Dendritic cell treated with granulocyte-macrophage colony-stimulating factor and Interleukin-4, amounts not matched to agents 40 ng/mL and 50 ng/mL, for 4 days (primary cell): ENCODE measurements at regions not wholly inside any gene's neighbourhood (a gene's known extent, or its start where the extent isn't known, plus 50 kb on each side); places are given as distances from the start of the nearest gene placed in this dataset.

Experiments
- H3K27ac Mint-ChIP-seq: one replicate; pipeline ENCODE4 v1.8.0; 2022; ENCODE audit warnings: mild to moderate bottlenecking, mixed read lengths
- H3K27me3 Mint-ChIP-seq: one replicate; pipeline ENCODE4 v1.8.0; 2022; ENCODE audit warnings: mild to moderate bottlenecking, mixed read lengths
- H3K36me3 Mint-ChIP-seq: one replicate; pipeline ENCODE4 v1.8.0; 2022; ENCODE audit warnings: low read depth, mixed read lengths
- H3K4me1 Mint-ChIP-seq: one replicate; pipeline ENCODE4 v1.8.0; 2022; ENCODE audit warnings: low read depth, mixed read lengths
- H3K4me3 Mint-ChIP-seq: one replicate; pipeline ENCODE4 v1.8.0; 2022; ENCODE audit warnings: mild to moderate bottlenecking, moderate library complexity, mixed read lengths
- H3K9me3 Mint-ChIP-seq: one replicate; pipeline ENCODE4 v1.8.0; 2022; ENCODE audit warnings: mixed read lengths
- intact Hi-C: fragments of 100-400 bp; cut with micrococcal nuclease; formaldehyde crosslinking; loops from one replicate; pipeline ENCODE4 v1.15.0; 2022

DNA sequence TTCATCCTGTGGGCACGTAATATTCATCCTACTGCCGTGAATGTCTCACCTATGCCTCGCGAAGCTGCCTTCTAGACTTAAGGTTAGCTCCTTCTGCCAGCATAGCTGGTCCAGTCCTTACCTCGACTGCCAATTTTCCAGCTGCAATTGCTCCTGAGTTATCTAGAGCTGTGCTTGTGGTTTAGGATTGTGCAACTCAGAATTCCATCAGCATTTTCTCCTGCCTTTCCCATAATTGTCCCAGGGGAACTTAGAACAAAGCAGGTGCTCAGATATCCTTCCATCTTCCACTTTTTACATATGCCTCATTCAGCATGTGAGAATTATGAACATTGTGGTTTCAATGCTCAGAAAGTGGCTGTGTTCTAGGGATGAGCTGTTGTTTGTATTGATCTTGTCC, 131.4 kb upstream of the ADGRL3 start:
- Mint-ChIP-seq H3K27ac (no peak overlapping the region), H3K27me3 (no peaks in the 10 kb centered on the region), H3K4me3 (no peak overlapping the region), H3K36me3 (no peaks in the 10 kb centered on the region), H3K4me1 (no peaks in the 10 kb centered on the region), H3K9me3 (peaks cover 16% of the 10 kb centered on the region)
- intact Hi-C loops, result no loop called here

DNA sequence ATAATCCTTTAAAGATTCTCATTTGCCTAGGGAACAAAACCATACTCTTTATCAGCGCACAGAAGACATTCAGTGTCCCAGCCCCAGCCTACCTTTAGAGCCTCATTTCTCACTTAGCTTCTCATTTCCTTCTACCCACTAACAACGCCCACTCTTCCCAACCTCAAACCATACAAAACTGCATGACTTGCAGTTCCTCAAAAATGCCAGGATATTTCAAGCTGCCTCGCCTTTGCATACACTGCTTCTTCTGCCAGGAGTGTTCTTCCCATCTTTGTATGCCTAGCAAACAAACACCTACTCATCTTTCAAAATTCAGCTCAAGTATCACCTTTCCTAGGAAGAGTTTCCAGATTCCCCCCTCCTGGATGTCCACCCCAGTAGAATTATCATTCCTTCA, 129.9 kb upstream of the ADGRL3 start:
- no peaks in the 10 kb centered on the region for H3K36me3 Mint-ChIP-seq
- intact Hi-C loops, result no loop called here
- H3K27me3 Mint-ChIP-seq, result no peaks in the 10 kb centered on the region
- no peak overlapping the region for H3K4me3 Mint-ChIP-seq
- H3K27ac Mint-ChIP-seq, result no peak overlapping the region
- H3K9me3 Mint-ChIP-seq, result peaks cover 16% of the 10 kb centered on the region
- no peaks in the 10 kb centered on the region for H3K4me1 Mint-ChIP-seq

DNA sequence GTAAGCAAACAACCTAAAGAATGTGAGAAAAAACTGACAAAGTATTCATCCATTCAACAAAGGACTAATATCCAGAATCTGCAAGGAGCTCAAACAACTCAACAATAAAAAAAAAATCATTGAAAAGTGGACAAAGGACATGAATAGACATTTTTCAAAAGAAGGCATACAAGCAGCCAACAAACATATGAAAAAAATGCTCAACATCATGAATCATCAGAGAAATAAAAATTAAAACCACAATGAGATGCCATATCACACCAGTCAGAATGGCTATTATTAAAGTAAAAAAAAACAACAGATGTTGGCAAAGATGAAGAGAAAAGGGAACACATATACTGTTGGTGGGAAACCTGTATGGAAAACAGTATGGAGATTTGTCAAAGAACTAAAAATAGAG, 120.7 kb upstream of the ADGRL3 start:
- Mint-ChIP-seq H3K4me1 (no peaks in the 10 kb centered on the region), H3K27ac (no peak overlapping the region), H3K9me3 (peaks cover 16% of the 10 kb centered on the region), H3K4me3 (no peak overlapping the region), H3K36me3 (no peaks in the 10 kb centered on the region), H3K27me3 (no peaks in the 10 kb centered on the region)
- intact Hi-C loops, result no loop called here

DNA sequence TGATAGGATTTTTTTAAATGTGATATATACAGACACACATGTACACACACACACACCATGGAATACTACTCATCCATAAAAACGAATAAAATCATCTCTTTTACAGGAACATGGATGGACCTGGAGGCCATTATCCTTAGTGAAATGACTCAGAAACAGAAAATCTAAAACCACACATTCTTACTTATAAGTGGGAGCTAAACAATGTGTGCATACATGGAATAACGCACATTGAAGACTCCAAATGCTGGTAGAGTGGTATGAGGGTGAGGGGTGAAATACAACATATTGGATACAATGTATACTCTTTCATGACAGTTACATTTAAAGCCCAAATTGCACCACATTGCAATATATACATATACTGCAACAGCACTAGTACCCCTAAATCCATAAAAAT, 120.2 kb upstream of the ADGRL3 start:
- no peak overlapping the region for H3K4me3 Mint-ChIP-seq
- peaks cover 16% of the 10 kb centered on the region for H3K9me3 Mint-ChIP-seq
- no peaks in the 10 kb centered on the region for H3K36me3 Mint-ChIP-seq
- no peaks in the 10 kb centered on the region for H3K27me3 Mint-ChIP-seq
- intact Hi-C loops, result no loop called here
- no peak overlapping the region for H3K27ac Mint-ChIP-seq
- H3K4me1 Mint-ChIP-seq, result no peaks in the 10 kb centered on the region

DNA sequence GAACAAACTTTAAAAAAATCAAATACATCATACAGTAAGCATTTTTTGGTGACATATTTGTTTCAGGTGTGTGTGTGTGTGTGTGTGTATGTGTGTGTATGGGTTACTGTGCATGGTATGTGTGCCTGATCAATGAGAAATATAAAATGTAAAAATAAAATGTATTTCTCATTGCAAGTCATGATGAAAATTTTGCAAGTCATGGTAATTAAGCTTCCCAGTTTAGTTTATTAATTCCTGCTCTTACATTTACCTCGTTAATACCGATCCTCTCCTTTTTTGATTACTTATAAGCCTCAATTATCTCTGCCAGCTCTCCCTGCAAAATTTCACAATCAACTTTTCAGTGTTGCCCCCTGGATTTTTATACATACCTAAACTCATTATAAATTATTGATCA, 114.6 kb upstream of the ADGRL3 start:
- Mint-ChIP-seq H3K27ac (no peak overlapping the region), H3K4me1 (no peaks in the 10 kb centered on the region), H3K9me3 (no peaks in the 10 kb centered on the region), H3K4me3 (no peak overlapping the region), H3K27me3 (no peaks in the 10 kb centered on the region), H3K36me3 (no peaks in the 10 kb centered on the region)
- intact Hi-C loops, result no loop called here

DNA sequence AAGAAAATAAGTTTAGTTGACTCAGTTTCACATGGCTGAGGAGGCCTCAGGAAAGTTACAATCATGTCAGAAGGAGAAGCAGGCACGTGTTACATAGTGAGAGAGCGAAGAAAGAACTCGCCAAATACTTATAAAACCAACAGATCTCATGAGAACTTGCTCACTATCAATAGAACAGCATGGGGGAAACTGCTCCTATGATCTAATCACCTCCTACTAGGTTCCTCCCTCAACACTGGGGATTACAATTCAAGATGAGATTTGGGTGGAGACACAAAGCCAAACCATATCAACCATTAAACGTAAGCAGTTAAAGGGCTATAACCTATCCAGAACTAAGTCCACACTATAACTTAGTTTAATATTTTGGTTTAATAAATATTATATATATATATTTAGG, 113.8 kb upstream of the ADGRL3 start:
- H3K4me1 Mint-ChIP-seq, result no peaks in the 10 kb centered on the region
- intact Hi-C loops, result no loop called here
- no peaks in the 10 kb centered on the region for H3K9me3 Mint-ChIP-seq
- no peak overlapping the region for H3K27ac Mint-ChIP-seq
- no peak overlapping the region for H3K4me3 Mint-ChIP-seq
- no peaks in the 10 kb centered on the region for H3K27me3 Mint-ChIP-seq
- no peaks in the 10 kb centered on the region for H3K36me3 Mint-ChIP-seq

DNA sequence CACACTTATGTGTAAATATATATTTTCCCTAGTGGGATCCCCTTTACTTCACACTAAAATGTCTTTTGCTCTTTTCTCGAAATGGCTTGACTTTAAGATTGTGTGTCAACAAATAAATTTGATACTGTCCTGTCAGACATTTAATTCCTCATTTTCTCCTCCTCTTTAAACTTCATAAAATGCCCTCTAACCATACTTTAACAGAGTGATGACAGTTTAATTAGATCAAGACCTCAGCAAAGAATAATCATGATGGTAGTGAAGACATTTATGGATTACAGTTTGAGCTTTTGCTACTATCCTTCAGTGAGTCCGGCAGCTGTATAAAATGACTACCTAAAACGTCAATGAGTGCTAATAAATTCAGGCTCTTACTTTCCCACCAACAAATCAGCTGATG, 113.1 kb upstream of the ADGRL3 start:
- intact Hi-C loops, result no loop called here
- H3K9me3 Mint-ChIP-seq, result no peaks in the 10 kb centered on the region
- no peaks in the 10 kb centered on the region for H3K27me3 Mint-ChIP-seq
- no peak overlapping the region for H3K4me3 Mint-ChIP-seq
- no peaks in the 10 kb centered on the region for H3K36me3 Mint-ChIP-seq
- H3K27ac Mint-ChIP-seq, result no peak overlapping the region
- H3K4me1 Mint-ChIP-seq, result no peaks in the 10 kb centered on the region

DNA sequence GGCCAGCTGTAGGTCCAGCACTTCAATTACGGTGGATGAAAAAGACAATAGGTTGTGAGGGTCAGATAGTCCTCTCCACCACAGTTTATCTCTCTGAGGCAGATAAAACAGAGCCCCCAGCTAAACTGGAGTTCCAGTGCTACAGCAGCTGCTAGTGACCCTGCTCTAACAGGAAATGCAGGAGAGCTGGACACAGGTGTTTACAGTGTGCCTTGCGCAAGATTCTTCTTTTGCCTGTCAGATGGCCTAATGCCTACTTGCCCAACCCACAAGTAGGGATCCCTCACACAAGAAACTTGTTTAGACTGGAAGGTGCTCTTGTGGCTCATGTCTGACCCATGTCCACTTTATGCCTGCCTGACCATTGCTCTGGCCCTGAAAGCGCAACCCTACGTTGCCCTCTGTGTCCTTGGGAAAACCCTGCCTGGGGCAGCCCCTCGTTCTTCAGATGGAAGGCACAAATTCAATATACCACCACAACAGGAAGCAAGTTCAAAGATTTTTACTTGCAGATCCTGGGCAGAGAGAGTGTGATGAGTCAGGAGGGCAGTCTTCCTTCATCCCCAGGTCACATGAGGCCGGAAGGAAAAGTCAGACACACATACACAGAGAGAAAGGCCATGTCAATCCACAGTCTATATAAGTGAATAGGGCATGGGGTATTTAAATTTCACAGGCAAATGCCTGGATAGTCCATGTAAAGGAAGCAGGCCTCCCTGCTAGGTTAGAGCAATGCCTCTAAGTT, 105.1 kb upstream of the ADGRL3 start:
- Mint-ChIP-seq H3K4me3 (no peak overlapping the region), H3K27me3 (no peaks in the 10 kb centered on the region), H3K9me3 (peaks cover 15% of the 10 kb centered on the region), H3K36me3 (no peaks in the 10 kb centered on the region), H3K27ac (no peak overlapping the region), H3K4me1 (no peaks in the 10 kb centered on the region)
- intact Hi-C loops, result no loop called here

DNA sequence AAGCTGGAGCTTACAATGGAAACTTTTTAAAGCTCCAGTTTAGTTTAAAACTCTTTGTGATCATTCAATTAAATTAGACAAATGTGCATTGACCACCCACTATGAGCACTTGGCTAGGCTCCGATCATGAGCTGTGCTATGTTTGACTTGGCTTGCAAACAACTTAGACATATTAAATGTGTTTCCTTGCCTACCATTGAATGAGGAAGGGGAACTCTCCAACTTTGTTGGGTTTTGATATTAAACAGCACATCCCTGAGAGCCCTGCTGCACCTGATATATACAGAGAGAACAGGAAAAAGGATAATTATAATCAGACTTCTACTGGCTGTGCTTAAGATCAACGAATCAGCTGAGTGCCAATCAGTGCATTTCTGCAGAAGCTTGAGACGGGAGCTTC, 71.4 kb upstream of the ADGRL3 start:
- H3K27me3 Mint-ChIP-seq, result no peaks in the 10 kb centered on the region
- intact Hi-C loops, result no loop called here
- H3K4me1 Mint-ChIP-seq, result no peaks in the 10 kb centered on the region
- H3K9me3 Mint-ChIP-seq, result peaks cover 7% of the 10 kb centered on the region
- no peak overlapping the region for H3K4me3 Mint-ChIP-seq
- no peak overlapping the region for H3K27ac Mint-ChIP-seq
- no peaks in the 10 kb centered on the region for H3K36me3 Mint-ChIP-seq

DNA sequence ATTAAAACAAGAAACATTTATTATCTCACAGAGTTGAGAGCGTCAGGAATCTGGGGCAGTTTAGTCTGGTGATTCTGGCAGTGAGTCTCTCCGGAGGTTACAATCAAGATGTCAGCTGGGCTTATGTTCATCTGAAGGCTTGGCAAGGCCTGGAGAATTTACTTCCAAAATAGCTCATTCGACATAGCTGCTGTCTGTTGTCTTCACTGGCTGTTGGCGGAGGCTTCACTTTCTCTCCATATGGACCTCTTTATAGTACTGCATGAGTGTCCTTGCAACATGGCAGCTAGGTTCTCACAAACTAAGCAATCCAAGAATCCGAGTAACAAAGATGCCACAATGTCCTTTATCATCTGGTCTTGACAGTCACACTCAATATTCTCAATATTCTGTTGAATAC, 70.2 kb upstream of the ADGRL3 start:
- no peak overlapping the region for H3K4me3 Mint-ChIP-seq
- intact Hi-C loops, result no loop called here
- H3K27ac Mint-ChIP-seq, result no peak overlapping the region
- H3K9me3 Mint-ChIP-seq, result peaks cover 2% of the 10 kb centered on the region
- H3K4me1 Mint-ChIP-seq, result no peaks in the 10 kb centered on the region
- no peaks in the 10 kb centered on the region for H3K36me3 Mint-ChIP-seq
- H3K27me3 Mint-ChIP-seq, result no peaks in the 10 kb centered on the region

DNA sequence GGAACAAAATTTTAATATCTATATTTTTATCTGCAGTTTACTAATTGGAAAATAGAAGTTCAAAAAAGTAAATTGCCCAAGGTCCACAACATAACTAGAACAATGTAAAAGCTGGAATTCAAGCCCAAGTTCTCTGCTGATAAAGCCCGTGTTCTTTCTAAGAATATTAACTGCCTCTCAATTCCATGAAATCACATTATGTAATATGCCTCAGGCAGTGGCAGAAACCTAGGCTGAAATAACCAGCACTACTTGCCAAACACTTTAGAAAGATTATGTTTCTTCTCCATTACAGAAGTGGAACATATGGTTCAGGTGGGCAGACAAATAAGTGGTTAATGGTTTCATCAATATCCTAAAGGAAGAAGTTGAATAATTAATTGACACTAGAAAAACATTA, 56.7 kb upstream of the ADGRL3 start:
- Mint-ChIP-seq H3K4me3 (no peak overlapping the region), H3K4me1 (no peaks in the 10 kb centered on the region), H3K27ac (no peak overlapping the region), H3K9me3 (peaks cover 15% of the 10 kb centered on the region), H3K36me3 (no peaks in the 10 kb centered on the region), H3K27me3 (no peaks in the 10 kb centered on the region)
- intact Hi-C loops, result no loop called here

DNA sequence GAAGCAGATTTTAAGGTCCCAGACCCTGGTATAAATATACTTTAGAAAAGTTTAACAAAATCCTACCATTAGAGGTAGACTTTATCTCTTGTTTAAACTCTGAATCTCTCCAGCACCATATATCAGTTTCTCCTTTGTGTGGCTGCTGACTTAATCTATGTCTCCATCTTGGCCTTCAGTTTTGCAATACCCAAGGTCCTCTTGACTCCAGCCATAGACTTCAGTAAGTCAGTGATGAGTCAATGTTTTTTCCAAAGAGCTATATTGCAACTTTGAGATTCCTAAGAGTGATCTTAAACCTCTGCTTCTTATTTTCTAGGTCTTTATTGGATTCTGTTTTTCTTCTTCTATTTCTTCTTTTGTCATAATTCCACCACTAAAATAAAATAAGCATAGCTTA, 50.8 kb upstream of the ADGRL3 start:
- Mint-ChIP-seq H3K27me3 (no peaks in the 10 kb centered on the region), H3K36me3 (no peaks in the 10 kb centered on the region), H3K4me3 (no peak overlapping the region), H3K27ac (no peak overlapping the region), H3K9me3 (no peaks in the 10 kb centered on the region), H3K4me1 (no peaks in the 10 kb centered on the region)
- intact Hi-C loops, result no loop called here
